K562 (cell line): ENCODE measurements at regions not wholly inside any gene's neighbourhood (a gene's known extent, or its start where the extent isn't known, plus 50 kb on each side); places are given as distances from the start of the nearest gene placed in this dataset.
A peak's percentile ranks its signal among the peaks of the same experiment; 100 is the strongest.

Source experiments
- ATAC-seq: fragments of 200-7000 bp; cut with Tn5 transposase; 3 replicates; pipeline ENCODE4 v1.9.1; 2020; ENCODE audit warnings: moderate library complexity
- BruUV-seq: library from RNA; stranded (reverse); fragments of 400-500 nt; replicated peaks from 2 replicates; lab custom pipeline; 2021; lab: Mats Ljungman, UMichigan
- CTCF ChIA-PET: fragments of 300-600 bp; formaldehyde crosslinking; extraction: SDS; loops from one replicate; lab custom pipeline; 2021; ENCODE audit warnings: low intra/inter-chr PET ratio; lab: Yijun Ruan, JAX
- POLR2A ChIA-PET: fragments of 300-600, 350-650 bp; sonication (Branson Sonifier 250); formaldehyde crosslinking; extraction: SDS; loops from one replicate; lab custom pipeline; 2021; ENCODE audit warnings: antibody characterized with exemption, inconsistent platforms; lab: Yijun Ruan, JAX
- DNase-seq, 4 experiments: peaks; one replicate each; pipeline versions ENCODE4 v3.0.0 to v3.0.0-alpha.2; 2011 to 2018; ENCODE audit warnings: low spot score in 3 of 4, mixed read lengths in 3 of 4; ENCODE audit errors: extremely low read depth in 1 of 4
- FAIRE-seq: peaks from 2 replicates; lab custom pipeline; 2011; peaks lifted over from hg19 to GRCh38; lab: Jason Lieb, UNC
- H2AFZ ChIP-seq: 2 replicates; pipeline ENCODE4 v1.6.0; 2011; ENCODE audit warnings: low read depth, low read length, control low read depth, inconsistent platforms
- H3K27ac ChIP-seq: fragments of 200-600 bp; 3 replicates; pipeline ENCODE4 v1.8.0; 2011; ENCODE audit warnings: low read depth, mild to moderate bottlenecking, control low read depth, inconsistent platforms, low read length, moderate library complexity, mixed read lengths; ENCODE audit errors: extremely low read depth
- H3K27me3 ChIP-seq, 2 experiments: fragments of 300-600 bp in 1 of 2; 2 replicates in 1 of 2; 3 replicates in 1 of 2; pipeline versions ENCODE4 v1.6.0 to v1.8.0; 2011; ENCODE audit warnings: inconsistent platforms in 2 of 2, low read length in 2 of 2, mild to moderate bottlenecking in 1 of 2, mixed read lengths in 1 of 2, moderate library complexity in 1 of 2; ENCODE audit not compliant: control insufficient read depth in 2 of 2, insufficient read depth in 2 of 2
- H3K36me3 ChIP-seq: fragments of 300-600 bp; 3 replicates; pipeline ENCODE4 v1.8.0; 2011; ENCODE audit warnings: mild to moderate bottlenecking, low read length, inconsistent platforms; ENCODE audit not compliant: control insufficient read depth, insufficient read depth
- H3K4me1 ChIP-seq, 2 experiments: fragments of 200-600 bp in 1 of 2; replicated peaks in 1 of 2; 2 replicates in 1 of 2; 3 replicates in 1 of 2; pipeline versions ENCODE4 v1.5.1 to v1.8.0; 2011; ENCODE audit warnings: inconsistent platforms in 2 of 2, low read length in 2 of 2, mild to moderate bottlenecking in 1 of 2, mixed read lengths in 1 of 2, moderate library complexity in 1 of 2; ENCODE audit not compliant: control insufficient read depth in 2 of 2, insufficient read depth in 2 of 2
- H3K4me2 ChIP-seq: 2 replicates; pipeline ENCODE4 v1.6.1; 2011; ENCODE audit warnings: low read length, control low read depth, inconsistent platforms, mixed read lengths; ENCODE audit not compliant: insufficient read depth
- H3K4me3 ChIP-seq: fragments of 200-600 bp; sonication (generic), shearing (Covaris generic); 2 replicates; pipeline ENCODE4 v1.5.1; 2016; ENCODE audit warnings: control low read depth, inconsistent platforms
- H3K79me2 ChIP-seq: fragments of 200-600 bp; 3 replicates; pipeline ENCODE4 v1.8.0; 2011; ENCODE audit warnings: low read length, inconsistent platforms; ENCODE audit not compliant: control insufficient read depth, insufficient read depth
- H3K9ac ChIP-seq, 2 experiments: 2 replicates each; pipeline versions ENCODE4 v1.6.0 to v1.6.1; 2011; ENCODE audit warnings: low read depth in 2 of 2, low read length in 2 of 2, control low read depth in 1 of 2, inconsistent platforms in 1 of 2, mild to moderate bottlenecking in 1 of 2, mixed read lengths in 1 of 2; ENCODE audit not compliant: insufficient read depth in 1 of 2
- H3K9me1 ChIP-seq: one replicate; pipeline ENCODE4 v1.6.0; 2011; ENCODE audit warnings: inconsistent platforms, mild to moderate bottlenecking, low read length, moderate library complexity; ENCODE audit not compliant: control insufficient read depth, insufficient read depth
- H3K9me3 ChIP-seq: replicated peaks from 2 replicates; pipeline ENCODE4 v1.5.1; 2011; ENCODE audit warnings: low read depth, low read length, inconsistent platforms; ENCODE audit not compliant: control insufficient read depth, insufficient read depth
- H4K20me1 ChIP-seq: replicated peaks from 2 replicates; pipeline ENCODE4 v1.6.1; 2011; ENCODE audit warnings: low read length, inconsistent platforms, mixed read lengths; ENCODE audit not compliant: control insufficient read depth, insufficient read depth
- ARID4B ChIP-seq: sonication (generic); formaldehyde crosslinking; IDR thresholded peaks from 2 replicates; pipeline ENCODE4 v1.8.0; 2022; ENCODE audit warnings: mild to moderate bottlenecking, missing genetic modification reagents
- CBX8 ChIP-seq: fragments of 200-600 bp; sonication (generic); IDR thresholded peaks from 2 replicates; pipeline ENCODE4 v1.6.1; 2012; ENCODE audit warnings: borderline replicate concordance, mixed run types, low read depth, mild to moderate bottlenecking, moderate library complexity, mixed read lengths, low read length, control low read depth, inconsistent platforms; ENCODE audit not compliant: poor library complexity, severe bottlenecking; ENCODE audit errors: extremely low read depth
- ERF ChIP-seq: fragments of 450-650 bp; formaldehyde crosslinking; IDR thresholded peaks from 2 replicates; pipeline ENCODE4 v1.4.0; 2020; ENCODE audit warnings: mild to moderate bottlenecking, mixed read lengths
- JUND ChIP-seq, 2 experiments: IDR thresholded peaks; 2 replicates in 1 of 2; 3 replicates in 1 of 2; pipeline ENCODE4 v1.6.1; 2011; ENCODE audit warnings: borderline replicate concordance in 2 of 2, low read depth in 2 of 2, low read length in 2 of 2, improper control_type of control experiment in 1 of 2, missing biosample characterization in 1 of 2, missing genetic modification characterization in 1 of 2, missing genetic modification reagents in 1 of 2
- MEF2D ChIP-seq: conservative IDR thresholded peaks from 2 replicates; pipeline ENCODE4 v1.6.1; 2016; ENCODE audit warnings: low read depth, missing genetic modification characterization, missing compliant biosample characterization
- NR3C1 ChIP-seq: sonication (generic); formaldehyde crosslinking; IDR thresholded peaks from 2 replicates; pipeline ENCODE4 v1.8.1; 2022; ENCODE audit warnings: missing genetic modification reagents
- PHB ChIP-seq: fragments of 250-450 bp; sonication (Bioruptor Pico); IDR thresholded peaks from 2 replicates; pipeline ENCODE4 v1.5.0; 2021
- PHTF2 ChIP-seq: fragments of 250-450 bp; sonication (Bioruptor Pico); IDR thresholded peaks from 2 replicates; pipeline ENCODE4 v1.5.0; 2021; ENCODE audit warnings: mild to moderate bottlenecking
- POLR2AphosphoS5 ChIP-seq: IDR thresholded peaks from 2 replicates; pipeline ENCODE4 v1.6.1; 2011; ENCODE audit warnings: mild to moderate bottlenecking, low read depth, low read length, moderate library complexity; ENCODE audit not compliant: control insufficient read depth, insufficient read depth
- SMARCA4 ChIP-seq: fragments of 450-650 bp; IDR thresholded peaks from 2 replicates; pipeline ENCODE4 v1.6.1; 2016
- ZBTB8A ChIP-seq: fragments of 450-650 bp; IDR thresholded peaks from 2 replicates; pipeline ENCODE4 v1.6.1; 2018; ENCODE audit warnings: mild to moderate bottlenecking, moderate library complexity; ENCODE audit not compliant: partially characterized antibody
- ZNF217 ChIP-seq: sonication (generic); formaldehyde crosslinking; IDR thresholded peaks from 2 replicates; pipeline ENCODE4 v1.8.0; 2022; ENCODE audit warnings: mild to moderate bottlenecking, missing genetic modification reagents
- ZNF699 ChIP-seq: fragments of 250-450 bp; sonication (Bioruptor Pico); IDR thresholded peaks from 2 replicates; pipeline ENCODE4 v1.8.0; 2021; ENCODE audit warnings: mild to moderate bottlenecking, moderate library complexity; ENCODE audit not compliant: insufficient replicate concordance
- WGBS: fragments of 100-300 bp; shearing (Covaris generic); methylation state at CpG from one replicate; pipeline ENCODE4 v1.1.6; 2016; ENCODE audit warnings: low coverage, mixed read lengths; ENCODE audit not compliant: insufficient coverage; ENCODE audit errors: missing lambda C conversion rate; 5-methylcytosine and 5-hydroxymethylcytosine counted together
- in situ Hi-C: fragments of 300-500 bp; cut with MboI; formaldehyde crosslinking; loops from 4 replicates; pipeline ENCODE4 v1.15.0; 2018; ENCODE audit warnings: inconsistent platforms, mixed read lengths
- intact Hi-C: fragments of 100-400 bp; cut with micrococcal nuclease; formaldehyde crosslinking; loops from 2 replicates; pipeline ENCODE4 v1.14.2; 2022

DNA sequence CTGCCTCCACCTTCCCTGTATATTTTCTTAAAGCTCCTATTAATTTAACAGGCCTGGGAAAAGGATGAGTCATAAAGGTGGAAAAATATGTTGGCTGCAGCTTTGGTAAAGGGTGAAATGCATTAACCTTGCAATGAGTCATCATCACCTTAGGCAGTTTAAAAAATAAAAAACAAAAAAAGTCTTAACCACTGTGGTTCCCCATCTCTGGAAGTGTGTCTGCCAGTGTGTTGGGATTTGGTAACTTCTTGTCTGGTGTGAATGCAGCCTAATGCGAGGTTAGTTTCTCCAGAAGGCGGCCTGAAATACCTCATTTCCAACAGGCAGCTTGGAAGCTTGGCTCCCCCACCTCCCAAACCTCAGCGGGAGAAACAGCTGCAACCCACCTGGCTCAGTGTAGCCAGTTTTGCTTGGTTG is 265.3 kb upstream of the GAS1 start:
- ChIA-PET POLR2A (no interaction called here), CTCF (no interaction called here)
- Histone ChIP-seq H3K27me3 (0 out of 5 replicates have a peak, but pooled peaks cover 0 to 5% of the 10 kb centered on the region in 2 experiments), H3K27ac (no peak overlapping the region), H3K79me2 (no peaks in the 10 kb centered on the region), H3K9me3 (no peaks in the 10 kb centered on the region), H3K9me1 (no peaks in the 10 kb centered on the region), H3K4me3 (no peak overlapping the region), H3K36me3 (no peaks in the 10 kb centered on the region), H3K4me2 (no peak overlapping the region), H4K20me1 (no peaks in the 10 kb centered on the region), H3K9ac (no peak overlapping the region), H2AFZ (no peak overlapping the region), H3K4me1 (no peaks in the 10 kb centered on the region)
- no peak for FAIRE-seq
- TF ChIP-seq ERF (CRISPR knock-in tag) (no peak), POLR2AphosphoS5 (no peak), CBX8 (no peak), JUND (IDR thresholded peaks at IDR 0.05; ENCODE audit: borderline replicate concordance, low read depth, low read length) (no peak), JUND (tag; IDR thresholded peaks at IDR 0.05; ENCODE audit: borderline replicate concordance, low read depth, low read length) (0 out of 3 replicates have a peak, but pooled peaks have one; percentile 23), NR3C1 (no peak)
- BruUV-seq, result no TSS peak
- intact Hi-C loops (no loop called here), in situ Hi-C loops (no loop called here)
- DNase-seq, result peak in 1 of 4 experiments; percentile 4
- ATAC-seq, result no peak
- WGBS, result 8% methylated on average over 3 of the region's 3 CpGs

GRCh38 chr9:87213948-87214347 is 266.6 kb upstream of the GAS1 start:
- H3K79me2 ChIP-seq, result no peaks in the 10 kb centered on the region
- H3K4me1 ChIP-seq, result no peaks in the 10 kb centered on the region
- no peak for ATAC-seq
- no peak for FAIRE-seq
- 0 out of 5 replicates have a peak, but pooled peaks cover 0 to 5% of the 10 kb centered on the region in 2 experiments for H3K27me3 ChIP-seq
- no peaks in the 10 kb centered on the region for H3K9me1 ChIP-seq
- H3K9me3 ChIP-seq, result no peaks in the 10 kb centered on the region
- in situ Hi-C loops, result no loop called here
- no peaks in the 10 kb centered on the region for H4K20me1 ChIP-seq
- BruUV-seq, result no TSS peak
- CTCF ChIA-PET, result no interaction called here
- POLR2A ChIA-PET, result no interaction called here
- no peak overlapping the region for H2AFZ ChIP-seq
- no peak overlapping the region for H3K4me3 ChIP-seq
- no peak overlapping the region for H3K27ac ChIP-seq
- H3K36me3 ChIP-seq, result no peaks in the 10 kb centered on the region
- intact Hi-C loops, result no loop called here
- WGBS, result 4% methylated on average over 4 of the region's 4 CpGs
- no peak for DNase-seq
- no peak overlapping the region for H3K9ac ChIP-seq
- no peak overlapping the region for H3K4me2 ChIP-seq
- no peak for TF ChIP-seq PHTF2 (CRISPR knock-in tag)
- no peak for TF ChIP-seq PHB (CRISPR knock-in tag)
- TF ChIP-seq ZNF699 (CRISPR knock-in tag), result no peak
- TF ChIP-seq MEF2D (tag), result no peak
- no peak for TF ChIP-seq SMARCA4
- TF ChIP-seq ARID4B, result no peak
- TF ChIP-seq ZBTB8A, result no peak
- no peak for TF ChIP-seq ZNF217 (CRISPR knock-in tag)
